ENCODE measurements at regions not wholly inside any gene's neighbourhood (a gene's known extent, or its start where the extent isn't known, plus 50 kb on each side); places are given as distances from the start of the nearest gene placed in this dataset.

GRCh38 chr9:118418887-118419565 lies 714.8 kb downstream of the TLR4 start:
- no peak for DNase-seq (ENCODE audit: low spot score)

GRCh38 chr9:118419676-118420075 lies 715.5 kb downstream of the TLR4 start:
- no peak for DNase-seq (ENCODE audit: low spot score)

GRCh38 chr9:118422508-118422907 lies 718.3 kb downstream of the TLR4 start:
- no peak for DNase-seq (ENCODE audit: low spot score)

DNA sequence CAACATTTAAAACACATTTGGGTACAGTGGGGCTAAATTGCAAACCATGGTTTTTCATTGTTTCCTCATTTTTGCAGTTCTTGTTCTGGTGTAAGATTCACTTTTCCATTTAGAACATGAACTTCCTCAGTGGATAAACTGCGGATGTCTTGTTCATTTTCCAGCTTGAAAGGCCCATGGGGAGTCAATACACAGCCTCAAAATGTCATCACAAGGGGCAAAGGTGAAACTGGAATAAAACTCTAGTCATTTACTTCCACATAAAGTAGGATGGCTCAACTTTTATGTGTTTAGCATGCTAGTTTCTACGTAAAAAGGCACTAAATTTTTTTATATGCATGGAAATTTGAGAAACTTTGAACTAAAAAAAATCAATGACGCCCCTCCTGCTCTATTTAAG lies 718.8 kb downstream of the TLR4 start:
- DNase-seq (ENCODE audit: low spot score): no peak

GRCh38 chr9:118423721-118424120 lies 719.5 kb downstream of the TLR4 start:
- DNase-seq (ENCODE audit: low spot score): no peak

DNA sequence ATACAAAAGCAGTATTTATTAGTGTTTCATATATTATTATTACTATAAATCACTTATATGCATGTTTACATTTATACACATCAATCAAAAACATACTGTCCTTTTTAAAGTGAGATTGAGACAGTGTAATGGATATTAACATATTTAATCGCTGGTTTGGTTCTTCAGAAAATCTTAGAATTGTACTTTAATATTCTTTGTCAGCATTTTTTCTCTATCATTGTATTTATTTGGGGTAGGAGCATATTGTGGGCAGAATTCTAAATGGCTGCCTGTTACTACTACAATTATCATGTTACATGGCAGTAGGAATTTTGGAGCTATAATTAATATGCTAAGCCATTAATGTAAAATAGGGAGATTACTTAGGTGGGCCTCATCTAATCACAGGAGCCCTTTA lies 722.6 kb downstream of the TLR4 start:
- DNase-seq (ENCODE audit: low spot score): no peak

DNA sequence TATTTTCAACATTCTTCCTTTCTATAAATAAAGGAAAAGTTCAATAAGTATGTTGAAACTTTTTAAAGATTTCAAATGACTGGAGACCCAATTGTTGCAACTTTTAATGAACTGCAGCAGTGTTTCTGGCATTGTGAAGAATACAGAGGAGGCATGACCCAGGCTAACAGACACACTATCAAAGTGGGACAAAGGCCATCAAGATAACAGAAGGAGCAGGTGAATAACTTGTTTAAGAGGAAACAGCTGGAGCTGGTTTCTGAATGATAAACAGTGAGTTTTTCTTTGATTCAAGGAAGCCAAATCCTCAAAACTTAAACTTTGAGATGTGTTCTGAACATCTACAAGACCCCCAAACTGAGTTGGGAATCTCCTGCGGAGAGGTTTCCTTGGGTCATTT lies 734.6 kb downstream of the TLR4 start:
- DNase-seq (ENCODE audit: low spot score): no peak

- no peak for DNase-seq (ENCODE audit: low spot score)
Observed at GRCh38 chr9:118439441-118439840, 735.2 kb downstream of the TLR4 start.

- no peak for DNase-seq (ENCODE audit: low spot score)
Observed at GRCh38 chr9:118444403-118444802, 740.2 kb downstream of the TLR4 start.

GRCh38 chr9:118446943-118447639 lies 742.9 kb downstream of the TLR4 start:
- no peak for DNase-seq (ENCODE audit: low spot score)

DNA sequence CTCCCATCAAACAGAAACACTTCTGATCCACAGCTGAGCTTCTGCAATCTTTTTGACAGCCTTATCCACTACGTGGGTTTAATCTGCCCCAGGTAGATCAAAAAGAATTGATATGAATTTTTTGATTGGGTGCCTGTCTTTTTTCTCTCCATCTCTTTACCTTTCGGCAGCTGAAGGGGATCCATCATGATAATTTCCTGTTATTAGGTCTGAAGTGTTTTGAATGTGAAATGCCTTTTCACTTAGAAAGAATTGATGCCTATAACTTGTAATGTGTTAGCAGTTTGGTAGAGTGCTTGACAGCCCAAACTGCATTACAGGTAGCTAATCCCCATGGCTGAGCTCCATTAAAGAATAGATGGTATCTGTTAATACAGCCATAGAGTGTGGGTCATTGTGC lies 745.4 kb downstream of the TLR4 start:
- DNase-seq (ENCODE audit: low spot score): no peak

DNA sequence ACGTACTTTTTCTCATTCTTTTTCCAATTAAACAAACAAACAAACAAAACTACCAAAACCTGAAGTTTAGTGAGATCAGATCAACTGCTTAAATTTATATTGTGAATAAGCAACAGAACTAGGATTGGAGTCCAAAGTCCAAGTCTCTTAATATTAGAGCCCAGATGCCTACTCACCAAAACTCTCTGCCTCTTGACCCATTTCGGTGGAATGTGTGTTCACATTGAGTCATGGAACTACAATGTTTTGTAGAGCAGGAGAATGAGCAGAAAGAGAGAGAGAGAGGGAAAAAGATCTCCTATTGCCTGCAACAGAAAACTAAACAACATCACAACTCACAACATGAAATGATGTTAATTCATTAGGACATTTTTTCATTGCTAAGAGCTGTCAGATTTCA lies 751.1 kb downstream of the TLR4 start:
- DNase-seq (ENCODE audit: low spot score): no peak

GRCh38 chr9:118455788-118456187 lies 751.6 kb downstream of the TLR4 start:
- no peak for DNase-seq (ENCODE audit: low spot score)

- no peak for DNase-seq (ENCODE audit: low spot score)
Observed at GRCh38 chr9:118457171-118458000, 753.2 kb downstream of the TLR4 start.

- no peak for DNase-seq (ENCODE audit: low spot score)
Observed at GRCh38 chr9:118459913-118460312, 755.7 kb downstream of the TLR4 start.

DNA sequence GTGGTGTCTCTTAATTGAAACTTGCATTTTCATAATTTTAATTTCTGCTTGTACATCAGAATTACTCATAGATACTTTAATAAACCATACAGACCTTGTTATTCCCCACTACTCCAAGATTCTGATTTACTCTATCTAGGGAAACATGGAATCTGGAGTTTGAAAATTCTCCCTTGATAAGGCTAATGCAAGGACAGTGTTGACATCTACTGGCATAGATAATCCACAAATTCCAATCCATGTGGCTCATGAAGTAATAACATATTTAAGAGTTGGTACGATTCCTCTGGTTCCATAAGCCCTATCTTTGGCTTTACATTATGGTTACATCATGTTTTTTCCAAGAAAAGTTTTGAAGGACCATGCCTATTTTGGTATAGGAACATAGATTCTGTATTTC lies 759.2 kb downstream of the TLR4 start:
- no peak for DNase-seq (ENCODE audit: low spot score)

GRCh38 chr9:118473521-118473920 lies 769.3 kb downstream of the TLR4 start:
- no peak for DNase-seq (ENCODE audit: low spot score)

DNA sequence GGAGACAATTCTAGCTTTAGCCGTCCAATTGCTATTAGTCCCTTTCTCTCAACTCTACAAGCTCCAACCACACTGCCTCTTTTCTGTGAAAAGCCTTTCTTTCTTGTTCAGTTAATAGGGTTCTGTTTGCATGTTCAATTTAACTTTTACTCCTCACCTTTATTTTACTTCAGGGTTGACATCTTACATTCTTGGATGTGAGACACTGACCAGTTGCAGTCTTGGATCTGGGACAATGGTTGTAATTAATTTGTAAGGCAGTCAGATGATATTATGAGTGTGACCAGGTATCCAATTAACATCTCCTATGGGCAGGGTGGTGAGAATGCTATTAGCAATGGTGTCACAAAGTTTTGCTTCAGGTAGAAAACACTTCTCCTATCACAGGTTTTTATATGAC lies 774.5 kb downstream of the TLR4 start:
- no peak for DNase-seq (ENCODE audit: low spot score)

DNA sequence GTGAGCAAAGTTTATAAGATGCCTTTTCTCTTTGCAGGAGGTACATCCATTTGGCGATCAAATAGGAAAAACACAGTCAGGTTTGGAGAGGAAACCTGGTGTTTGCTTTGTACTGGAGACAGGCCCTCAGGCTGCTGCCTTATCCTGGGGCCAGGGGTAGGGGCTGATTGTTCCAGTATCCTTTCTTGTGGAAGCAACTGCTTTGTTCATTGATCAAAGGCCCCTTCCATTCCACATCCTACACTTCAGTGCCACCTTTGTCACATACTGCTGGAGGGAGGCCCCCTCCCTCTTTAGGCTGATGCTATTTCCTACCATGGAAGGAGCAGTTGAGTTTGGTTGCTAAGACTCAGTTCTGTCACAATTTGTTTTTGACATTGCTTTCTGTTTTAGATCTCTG lies 778.1 kb downstream of the TLR4 start:
- no peak for DNase-seq (ENCODE audit: low spot score)

DNA sequence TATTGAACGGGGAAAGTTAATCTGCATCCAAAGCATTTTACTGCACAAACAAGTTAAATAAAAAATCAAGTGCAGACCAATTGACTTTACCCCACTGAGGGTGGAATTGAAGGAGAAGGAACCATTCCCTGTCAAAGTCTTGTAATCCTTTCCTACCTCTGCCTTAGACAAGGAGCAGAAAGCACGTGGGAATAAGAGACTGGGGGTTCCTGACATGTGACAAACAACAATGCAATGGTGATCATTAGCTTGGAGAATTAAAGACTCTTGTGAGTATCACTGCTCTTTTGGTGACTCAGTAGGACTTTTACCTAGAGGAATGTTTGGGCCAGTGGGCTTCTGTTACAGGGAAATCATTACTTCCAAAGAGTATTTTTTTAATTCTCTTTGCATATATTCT lies 779.5 kb downstream of the TLR4 start:
- DNase-seq (ENCODE audit: low spot score): no peak

DNA sequence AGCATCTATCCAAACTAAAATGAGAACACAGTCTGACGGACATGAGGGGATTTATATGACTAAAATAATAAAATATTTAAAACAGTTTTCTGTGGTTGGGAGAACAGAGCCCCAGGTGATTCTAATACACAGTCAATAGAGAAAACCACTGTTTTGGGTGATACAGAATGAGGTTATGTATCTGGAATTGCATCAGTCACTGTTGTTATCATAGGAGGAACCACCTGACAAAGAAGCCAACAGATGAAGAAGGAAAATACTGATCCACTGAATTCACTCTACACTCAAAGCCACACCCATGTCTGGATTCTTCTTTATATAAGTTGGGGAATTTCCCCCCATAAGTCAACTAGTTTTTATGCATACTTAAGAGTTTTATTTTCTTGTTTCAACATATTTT lies 799.0 kb downstream of the TLR4 start:
- no peak for DNase-seq (ENCODE audit: low spot score)

DNA sequence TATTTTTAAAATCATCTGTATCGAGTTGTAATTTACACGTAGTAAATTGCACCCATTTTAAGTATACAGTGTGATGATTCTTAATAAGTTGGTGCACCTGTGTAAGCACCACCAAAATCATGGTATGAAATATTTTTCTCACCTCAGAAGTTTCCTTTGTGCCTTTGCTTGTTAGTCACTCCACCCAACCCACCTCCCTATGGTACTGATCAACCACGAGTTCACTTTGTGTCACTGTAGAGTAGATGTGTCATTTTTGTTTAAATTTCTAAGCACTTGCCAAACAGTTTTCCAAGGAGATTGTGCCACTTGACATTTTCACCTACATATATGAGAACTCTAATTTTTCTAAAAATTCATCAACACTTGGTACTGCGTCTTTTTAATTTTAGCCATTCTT lies 806.5 kb downstream of the TLR4 start:
- no peak for DNase-seq (ENCODE audit: low spot score)

GRCh38 chr9:118515947-118516346 lies 811.7 kb downstream of the TLR4 start:
- DNase-seq (ENCODE audit: low spot score): no peak

Data from germinal center (tissue), 1 donor.